ENCODE measurements at regions not wholly inside any gene's neighbourhood (a gene's known extent, or its start where the extent isn't known, plus 50 kb on each side); places are given as distances from the start of the nearest gene placed in this dataset.

- no peak for TF ChIP-seq CTCF (IDR thresholded peaks at IDR 0.05)
- no peak for TF ChIP-seq EZH2 (IDR thresholded peaks at IDR 0.05)
- TF ChIP-seq EZH2phosphoT487 (IDR thresholded peaks at IDR 0.05): no peak
Measured at GRCh38 chr1:233744779-233745513, 131.0 kb downstream of the KCNK1 start.

Data from neural progenitor cell (in vitro differentiated cells).